Liver (tissue), 8 donors: ENCODE measurements at regions not wholly inside any gene's neighbourhood (a gene's known extent, or its start where the extent isn't known, plus 50 kb on each side); places are given as distances from the start of the nearest gene placed in this dataset.

Experiments
- DNase-seq: peaks from one replicate; pipeline ENCODE4 v3.0.0-alpha.2; 2017; ENCODE audit warnings: low spot score
- H3K27ac ChIP-seq, 2 donors: one replicate each; pipeline ENCODE4 v1.7.0; 2013; ENCODE audit warnings: inconsistent platforms in 2 of 2, low read length in 2 of 2, control low read depth in 1 of 2, low read depth in 1 of 2, mild to moderate bottlenecking in 1 of 2
- H3K27me3 ChIP-seq, 4 donors: one replicate each; pipeline versions ENCODE4 v1.6.1 to v1.7.0; 2013; ENCODE audit warnings: low read length in 3 of 4, inconsistent platforms in 1 of 4, mild to moderate bottlenecking in 1 of 4, moderate library complexity in 1 of 4; ENCODE audit not compliant: control insufficient read depth in 4 of 4, insufficient read depth in 4 of 4
- H3K36me3 ChIP-seq, 4 donors: one replicate each; pipeline versions ENCODE4 v1.6.1 to v1.7.0; 2013; ENCODE audit warnings: low read length in 3 of 4, mild to moderate bottlenecking in 3 of 4, low read depth in 1 of 4, moderate library complexity in 1 of 4; ENCODE audit not compliant: control insufficient read depth in 4 of 4, insufficient read depth in 3 of 4
- H3K4me1 ChIP-seq, 4 donors: one replicate each; pipeline versions ENCODE4 v1.6.1 to v1.7.0; 2013; ENCODE audit warnings: low read length in 3 of 4, mild to moderate bottlenecking in 3 of 4, moderate library complexity in 1 of 4; ENCODE audit not compliant: control insufficient read depth in 4 of 4, insufficient read depth in 4 of 4
- H3K4me3 ChIP-seq, 3 donors: one replicate each; pipeline versions ENCODE4 v1.6.1 to v1.7.0; 2013; ENCODE audit warnings: low read length in 3 of 3, control low read depth in 1 of 3, low read depth in 1 of 3, mild to moderate bottlenecking in 1 of 3
- H3K9ac ChIP-seq, 2 donors: one replicate each; pipeline ENCODE4 v1.7.0; 2013; ENCODE audit warnings: low read length in 2 of 2, mild to moderate bottlenecking in 2 of 2, moderate library complexity in 2 of 2, control low read depth in 1 of 2, low read depth in 1 of 2
- H3K9me3 ChIP-seq, 4 donors: one replicate each; pipeline versions ENCODE4 v1.6.1 to v1.7.0; 2013; ENCODE audit warnings: low read length in 3 of 4; ENCODE audit not compliant: control insufficient read depth in 4 of 4
- EGR1 ChIP-seq, 2 donors: IDR thresholded peaks; 2 replicates each; pipeline ENCODE4 v1.6.1; 2016 to 2018; ENCODE audit warnings: antibody characterized with exemption in 2 of 2, low read depth in 2 of 2
- FOXA1 ChIP-seq: IDR thresholded peaks from 2 replicates; pipeline ENCODE4 v1.6.1; 2016; ENCODE audit warnings: antibody characterized with exemption
- FOXA2 ChIP-seq: IDR thresholded peaks from 2 replicates; pipeline ENCODE4 v1.6.1; 2016; ENCODE audit warnings: antibody characterized with exemption
- GABPA ChIP-seq, 2 donors: IDR thresholded peaks in 1 of 2; conservative IDR thresholded peaks in 1 of 2; 2 replicates each; pipeline ENCODE4 v1.6.1; 2016; ENCODE audit warnings: antibody characterized with exemption in 2 of 2, mild to moderate bottlenecking in 1 of 2, moderate library complexity in 1 of 2
- HNF4A ChIP-seq, 2 donors: conservative IDR thresholded peaks; 2 replicates each; pipeline ENCODE4 v1.6.1; 2016; ENCODE audit warnings: antibody characterized with exemption in 2 of 2, mild to moderate bottlenecking in 2 of 2
- HNF4G ChIP-seq: IDR thresholded peaks from 2 replicates; pipeline ENCODE4 v1.6.1; 2016; ENCODE audit warnings: antibody characterized with exemption
- JUND ChIP-seq, 2 donors: IDR thresholded peaks; 2 replicates each; pipeline ENCODE4 v1.6.1; 2016; ENCODE audit warnings: antibody characterized with exemption in 2 of 2
- NR2F2 ChIP-seq: IDR thresholded peaks from 2 replicates; pipeline ENCODE4 v1.6.1; 2016; ENCODE audit warnings: antibody characterized with exemption
- RAD21 ChIP-seq, 2 donors: IDR thresholded peaks; 2 replicates each; pipeline ENCODE4 v1.6.1; 2016; ENCODE audit warnings: antibody characterized with exemption in 2 of 2, mild to moderate bottlenecking in 2 of 2
- RXRA ChIP-seq, 2 donors: IDR thresholded peaks; 2 replicates each; pipeline ENCODE4 v1.6.1; 2017 to 2018; ENCODE audit warnings: antibody characterized with exemption in 2 of 2, mild to moderate bottlenecking in 1 of 2
- SP1 ChIP-seq: IDR thresholded peaks from 2 replicates; pipeline ENCODE4 v1.6.1; 2018; ENCODE audit warnings: antibody characterized with exemption, mild to moderate bottlenecking
- WGBS: extraction: QIAGEN DNeasy Blood & Tissue Kit; methylation state at CpG from one replicate; pipeline ENCODE4 v1.1.7; 2013; 5-methylcytosine and 5-hydroxymethylcytosine counted together
- TF ChIP-seq, protein P1 (sequence below): fragments of 150-350 bp; IDR thresholded peaks from 2 replicates; pipeline ENCODE4 v1.5.1; 2017; ENCODE audit warnings: improper control_type of control experiment, low read depth, low read length; ENCODE audit not compliant: missing input control
- TF ChIP-seq, protein P2 (sequence below): IDR thresholded peaks from 2 replicates; pipeline ENCODE4 v1.6.1; 2016; ENCODE audit warnings: antibody characterized with exemption, mild to moderate bottlenecking
- TF ChIP-seq, protein P3 (sequence below): IDR thresholded peaks from 2 replicates; pipeline ENCODE4 v1.6.1; 2016; ENCODE audit warnings: antibody characterized with exemption
- donor health status: healthy.
- donor health status: healthy.
- donor health status: healthy.
- donor health status: healthy.
- donor health status: healthy.

DNA sequence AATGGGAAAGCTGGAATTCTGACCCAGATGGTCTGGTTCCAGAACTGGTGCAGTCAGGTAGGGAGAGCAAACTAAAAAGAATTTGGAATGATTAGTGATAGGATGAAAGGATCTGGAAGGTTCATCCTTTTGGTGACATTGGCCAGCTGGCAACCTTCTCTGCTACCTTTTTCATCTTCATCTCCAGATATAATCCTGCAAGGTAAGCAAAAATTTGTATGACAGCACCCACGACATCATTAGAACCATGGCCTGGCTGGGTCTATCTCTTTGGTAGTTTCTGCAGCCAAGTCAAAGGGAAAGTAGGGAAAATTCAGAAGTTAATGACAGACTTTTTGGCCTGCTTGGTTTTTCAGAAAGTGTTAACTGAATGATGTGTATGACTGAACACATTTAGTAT lies 188.9 kb upstream of the MALRD1 start:
- TF ChIP-seq RXRA (IDR thresholded peaks at IDR 0.05): no peak
- TF ChIP-seq JUND (IDR thresholded peaks at IDR 0.05): no peak
- TF ChIP-seq EGR1 (IDR thresholded peaks at IDR 0.05; ENCODE audit: low read depth in 2 of 2): no peak
- no peak for TF ChIP-seq HNF4G
- TF ChIP-seq, protein P1, sequence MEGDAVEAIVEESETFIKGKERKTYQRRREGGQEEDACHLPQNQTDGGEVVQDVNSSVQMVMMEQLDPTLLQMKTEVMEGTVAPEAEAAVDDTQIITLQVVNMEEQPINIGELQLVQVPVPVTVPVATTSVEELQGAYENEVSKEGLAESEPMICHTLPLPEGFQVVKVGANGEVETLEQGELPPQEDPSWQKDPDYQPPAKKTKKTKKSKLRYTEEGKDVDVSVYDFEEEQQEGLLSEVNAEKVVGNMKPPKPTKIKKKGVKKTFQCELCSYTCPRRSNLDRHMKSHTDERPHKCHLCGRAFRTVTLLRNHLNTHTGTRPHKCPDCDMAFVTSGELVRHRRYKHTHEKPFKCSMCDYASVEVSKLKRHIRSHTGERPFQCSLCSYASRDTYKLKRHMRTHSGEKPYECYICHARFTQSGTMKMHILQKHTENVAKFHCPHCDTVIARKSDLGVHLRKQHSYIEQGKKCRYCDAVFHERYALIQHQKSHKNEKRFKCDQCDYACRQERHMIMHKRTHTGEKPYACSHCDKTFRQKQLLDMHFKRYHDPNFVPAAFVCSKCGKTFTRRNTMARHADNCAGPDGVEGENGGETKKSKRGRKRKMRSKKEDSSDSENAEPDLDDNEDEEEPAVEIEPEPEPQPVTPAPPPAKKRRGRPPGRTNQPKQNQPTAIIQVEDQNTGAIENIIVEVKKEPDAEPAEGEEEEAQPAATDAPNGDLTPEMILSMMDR: no peak
- TF ChIP-seq SP1: no peak
- TF ChIP-seq FOXA2: no peak
- no peak overlapping the region for H3K4me3 ChIP-seq
- H3K9ac ChIP-seq: no peak overlapping the region
- no peaks in the 10 kb centered on the region for H3K36me3 ChIP-seq
- no peaks in the 10 kb centered on the region for H3K27me3 ChIP-seq
- H3K27ac ChIP-seq: no peak overlapping the region
- peaks cover 0 to 1% (median 0%) of the 10 kb centered on the region in 4 donors for H3K9me3 ChIP-seq
- no peak for DNase-seq
- 56% methylated on average over 1 of the region's 1 CpG for WGBS
- H3K4me1 ChIP-seq: no peaks in the 10 kb centered on the region

DNA sequence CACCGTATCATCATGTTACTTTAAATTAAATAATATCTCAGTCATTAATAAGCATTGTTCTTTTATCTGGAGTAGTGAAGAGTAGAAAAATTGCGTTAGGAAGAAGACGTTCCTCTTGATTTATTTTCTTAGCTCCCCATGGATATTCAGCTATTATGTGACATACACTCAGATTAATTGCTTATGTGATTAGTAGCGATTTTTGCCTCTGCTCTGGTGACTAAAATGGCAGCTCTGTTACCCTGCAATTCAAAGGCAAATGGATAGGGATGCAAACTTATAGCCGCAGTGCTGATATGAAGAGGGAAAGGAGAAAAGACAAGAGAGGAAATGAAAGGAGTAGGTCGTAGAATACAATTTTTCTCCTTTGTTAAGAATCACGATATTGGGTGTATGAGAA lies 188.4 kb upstream of the MALRD1 start:
- 74% methylated on average over 7 of the region's 7 CpGs for WGBS
- Histone ChIP-seq H3K27me3 (no peaks in the 10 kb centered on the region), H3K4me1 (no peaks in the 10 kb centered on the region), H3K27ac (no peak overlapping the region), H3K9ac (no peak overlapping the region), H3K9me3 (peaks cover 0 to 1% (median 0%) of the 10 kb centered on the region in 4 donors), H3K36me3 (no peaks in the 10 kb centered on the region), H3K4me3 (no peak overlapping the region)
- no peak for DNase-seq
- no peak for TF ChIP-seq GABPA (IDR thresholded peaks at IDR 0.05 in 1 of 2, conservative IDR thresholded peaks at IDR 0.05 in 1 of 2)

DNA sequence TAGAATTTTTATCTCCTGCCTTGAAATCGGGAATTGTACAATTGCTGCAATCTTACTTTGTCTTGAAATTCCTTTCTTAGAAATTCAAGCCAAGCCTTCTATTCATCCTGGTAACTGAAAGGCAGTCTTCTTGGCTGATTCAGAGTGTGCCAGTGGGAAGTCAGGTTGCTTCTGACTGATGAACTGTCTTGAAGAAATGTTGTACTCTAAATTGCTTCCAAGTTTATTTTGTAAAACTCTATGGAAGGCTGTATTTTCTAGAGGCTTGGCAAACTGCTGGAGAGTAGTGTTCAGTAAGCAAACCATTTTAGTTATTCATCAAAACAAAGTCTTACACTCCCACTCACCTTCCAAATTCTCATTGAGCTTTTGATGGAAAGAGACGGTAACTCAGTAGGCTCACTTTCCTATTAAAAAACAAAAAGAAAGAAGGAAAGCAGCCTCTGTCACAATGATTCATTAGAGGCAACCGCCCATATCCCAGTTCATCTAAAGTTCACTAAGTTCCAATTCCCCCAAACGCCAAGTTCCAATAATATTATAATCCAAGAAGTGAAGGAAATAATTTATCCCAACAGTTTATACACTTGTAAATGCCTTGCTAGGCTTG lies 187.9 kb upstream of the MALRD1 start:
- H3K4me1 ChIP-seq: no peaks in the 10 kb centered on the region
- H3K27ac ChIP-seq: no peak overlapping the region
- no peak for DNase-seq
- H3K4me3 ChIP-seq: no peak overlapping the region
- TF ChIP-seq NR2F2 (no peak), FOXA1 (no peak)
- WGBS: 64% methylated on average over 4 of the region's 4 CpGs
- no peaks in the 10 kb centered on the region for H3K27me3 ChIP-seq
- peaks cover 0 to 1% (median 0%) of the 10 kb centered on the region in 4 donors for H3K9me3 ChIP-seq
- no peaks in the 10 kb centered on the region for H3K36me3 ChIP-seq
- no peak overlapping the region for H3K9ac ChIP-seq

DNA sequence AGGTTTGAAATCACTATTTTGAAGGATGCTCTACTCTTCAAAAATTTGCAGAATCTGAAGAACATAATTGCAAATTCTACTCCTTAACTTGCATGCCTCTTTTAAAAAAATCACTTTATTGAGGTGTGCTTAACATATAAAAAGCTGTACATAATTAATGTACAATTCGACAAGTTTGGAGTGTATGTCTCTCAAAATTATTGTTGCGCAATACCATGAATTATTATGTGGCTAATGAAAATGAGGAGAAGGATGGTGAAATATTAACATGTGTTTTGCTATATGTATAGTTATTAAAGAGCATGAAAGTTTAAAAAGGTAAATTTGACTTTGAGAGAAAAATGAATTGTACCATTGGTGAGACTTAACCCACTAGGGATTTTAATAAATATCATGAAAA lies 187.2 kb upstream of the MALRD1 start:
- Histone ChIP-seq H3K27ac (no peak overlapping the region), H3K4me3 (no peak overlapping the region), H3K36me3 (no peaks in the 10 kb centered on the region), H3K27me3 (no peaks in the 10 kb centered on the region), H3K9me3 (peaks cover 0 to 1% (median 0%) of the 10 kb centered on the region in 4 donors), H3K9ac (no peak overlapping the region), H3K4me1 (no peaks in the 10 kb centered on the region)
- TF ChIP-seq SP1 (no peak), EGR1 (IDR thresholded peaks at IDR 0.05; ENCODE audit: low read depth in 2 of 2) (no peak), RAD21 (IDR thresholded peaks at IDR 0.05) (no peak), HNF4A (conservative IDR thresholded peaks at IDR 0.05) (no peak)
- TF ChIP-seq, protein P2, sequence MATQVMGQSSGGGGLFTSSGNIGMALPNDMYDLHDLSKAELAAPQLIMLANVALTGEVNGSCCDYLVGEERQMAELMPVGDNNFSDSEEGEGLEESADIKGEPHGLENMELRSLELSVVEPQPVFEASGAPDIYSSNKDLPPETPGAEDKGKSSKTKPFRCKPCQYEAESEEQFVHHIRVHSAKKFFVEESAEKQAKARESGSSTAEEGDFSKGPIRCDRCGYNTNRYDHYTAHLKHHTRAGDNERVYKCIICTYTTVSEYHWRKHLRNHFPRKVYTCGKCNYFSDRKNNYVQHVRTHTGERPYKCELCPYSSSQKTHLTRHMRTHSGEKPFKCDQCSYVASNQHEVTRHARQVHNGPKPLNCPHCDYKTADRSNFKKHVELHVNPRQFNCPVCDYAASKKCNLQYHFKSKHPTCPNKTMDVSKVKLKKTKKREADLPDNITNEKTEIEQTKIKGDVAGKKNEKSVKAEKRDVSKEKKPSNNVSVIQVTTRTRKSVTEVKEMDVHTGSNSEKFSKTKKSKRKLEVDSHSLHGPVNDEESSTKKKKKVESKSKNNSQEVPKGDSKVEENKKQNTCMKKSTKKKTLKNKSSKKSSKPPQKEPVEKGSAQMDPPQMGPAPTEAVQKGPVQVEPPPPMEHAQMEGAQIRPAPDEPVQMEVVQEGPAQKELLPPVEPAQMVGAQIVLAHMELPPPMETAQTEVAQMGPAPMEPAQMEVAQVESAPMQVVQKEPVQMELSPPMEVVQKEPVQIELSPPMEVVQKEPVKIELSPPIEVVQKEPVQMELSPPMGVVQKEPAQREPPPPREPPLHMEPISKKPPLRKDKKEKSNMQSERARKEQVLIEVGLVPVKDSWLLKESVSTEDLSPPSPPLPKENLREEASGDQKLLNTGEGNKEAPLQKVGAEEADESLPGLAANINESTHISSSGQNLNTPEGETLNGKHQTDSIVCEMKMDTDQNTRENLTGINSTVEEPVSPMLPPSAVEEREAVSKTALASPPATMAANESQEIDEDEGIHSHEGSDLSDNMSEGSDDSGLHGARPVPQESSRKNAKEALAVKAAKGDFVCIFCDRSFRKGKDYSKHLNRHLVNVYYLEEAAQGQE: no peak
- TF ChIP-seq, protein P3, sequence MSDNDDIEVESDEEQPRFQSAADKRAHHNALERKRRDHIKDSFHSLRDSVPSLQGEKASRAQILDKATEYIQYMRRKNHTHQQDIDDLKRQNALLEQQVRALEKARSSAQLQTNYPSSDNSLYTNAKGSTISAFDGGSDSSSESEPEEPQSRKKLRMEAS: no peak
- 85% methylated on average over 2 of the region's 2 CpGs for WGBS
- DNase-seq: no peak
